HUES6 (cell line): ENCODE measurements at regions not wholly inside any gene's neighbourhood (a gene's known extent, or its start where the extent isn't known, plus 50 kb on each side); places are given as distances from the start of the nearest gene placed in this dataset.

Experiments used
- H3K27ac ChIP-seq: 2 replicates; pipeline ENCODE4 v1.7.0; 2013; ENCODE audit warnings: low read depth, mild to moderate bottlenecking, low read length, inconsistent platforms
- H3K27me3 ChIP-seq: 2 replicates; pipeline ENCODE4 v1.6.1; 2013; ENCODE audit warnings: low read length; ENCODE audit not compliant: control insufficient read depth, insufficient read depth
- H3K36me3 ChIP-seq: 2 replicates; pipeline ENCODE4 v1.6.1; 2013; ENCODE audit warnings: low read length; ENCODE audit not compliant: control insufficient read depth, insufficient read depth
- H3K4me1 ChIP-seq: 2 replicates; pipeline ENCODE4 v1.6.1; 2013; ENCODE audit warnings: low read length; ENCODE audit not compliant: control insufficient read depth, insufficient read depth
- H3K4me3 ChIP-seq: 2 replicates; pipeline ENCODE4 v1.5.1; 2013; ENCODE audit warnings: low read depth, low read length
- H3K9ac ChIP-seq: one replicate; pipeline ENCODE4 v1.6.1; 2013; ENCODE audit warnings: mild to moderate bottlenecking, low read length
- H3K9me3 ChIP-seq: 2 replicates; pipeline ENCODE4 v1.6.1; 2013; ENCODE audit warnings: low read depth, low read length; ENCODE audit not compliant: control insufficient read depth, insufficient read depth

DNA sequence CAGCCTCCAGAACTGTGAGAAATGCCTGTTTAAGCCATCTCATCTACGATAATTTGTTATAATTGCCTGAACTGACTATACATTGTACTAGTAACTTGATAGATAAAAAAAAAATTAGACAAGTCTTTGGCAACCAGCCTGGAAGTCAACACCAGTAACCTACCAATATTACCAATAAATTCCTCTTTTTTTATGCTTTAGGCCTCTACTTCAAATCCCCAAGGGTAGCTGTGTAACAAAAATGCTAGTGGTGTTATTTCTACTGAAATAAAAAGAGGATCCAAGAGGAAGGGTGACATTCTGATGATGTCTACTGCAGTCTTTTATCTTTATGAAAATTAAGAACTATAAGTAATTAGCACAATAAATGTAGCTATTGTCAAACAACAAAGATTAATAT lies 151.7 kb upstream of the SAMSN1 start:
- Histone ChIP-seq H3K9me3 (no peaks in the 10 kb centered on the region), H3K4me3 (no peak overlapping the region), H3K9ac (no peak overlapping the region), H3K36me3 (no peaks in the 10 kb centered on the region), H3K27me3 (no peaks in the 10 kb centered on the region), H3K27ac (no peak overlapping the region), H3K4me1 (no peaks in the 10 kb centered on the region)

DNA sequence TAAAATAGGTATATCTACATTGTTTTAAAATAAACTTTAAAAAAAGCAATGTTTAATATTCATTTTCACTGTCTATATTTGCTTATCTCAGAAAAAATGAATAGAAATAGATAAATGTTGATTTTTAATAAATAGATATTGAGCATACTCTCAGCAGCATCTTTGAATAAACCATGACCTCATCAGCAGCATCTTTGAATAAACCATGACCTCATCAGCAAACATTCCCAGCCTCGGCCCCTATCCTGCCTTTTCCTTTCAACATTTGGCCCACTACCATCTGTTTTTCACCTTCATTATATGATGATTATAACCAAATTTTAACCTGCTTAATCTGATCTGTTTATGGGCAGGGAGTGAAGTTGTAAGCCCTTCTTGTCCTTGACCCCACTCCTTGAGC lies 148.7 kb upstream of the SAMSN1 start:
- H3K36me3 ChIP-seq, result no peaks in the 10 kb centered on the region
- H3K27ac ChIP-seq, result no peak overlapping the region
- no peak overlapping the region for H3K4me3 ChIP-seq
- no peaks in the 10 kb centered on the region for H3K27me3 ChIP-seq
- H3K9me3 ChIP-seq, result no peaks in the 10 kb centered on the region
- H3K9ac ChIP-seq, result no peak overlapping the region
- no peaks in the 10 kb centered on the region; the same call in 1 of the 2 replicates for H3K4me1 ChIP-seq

DNA sequence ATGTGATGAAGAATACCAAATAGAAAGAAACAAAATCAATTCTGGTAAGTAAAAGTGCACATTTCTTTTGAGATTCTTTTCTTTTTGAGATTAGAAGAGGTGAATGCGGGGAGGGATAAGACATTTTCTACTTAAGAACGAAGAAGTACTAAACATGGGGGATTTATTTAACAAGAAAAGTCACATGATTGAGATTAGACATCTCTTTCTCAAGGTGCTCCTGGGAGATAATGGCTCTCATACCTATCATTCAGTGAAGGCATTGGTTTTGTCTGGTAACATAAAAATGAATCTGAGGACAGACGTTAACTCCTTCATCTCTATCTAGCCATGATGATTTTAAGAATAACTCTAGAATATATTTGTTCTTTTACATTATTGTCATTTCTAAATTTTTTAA lies 147.9 kb upstream of the SAMSN1 start:
- Histone ChIP-seq H3K4me1 (no peaks in the 10 kb centered on the region; the same call in 1 of the 2 replicates), H3K9me3 (no peaks in the 10 kb centered on the region), H3K9ac (no peak overlapping the region), H3K27me3 (no peaks in the 10 kb centered on the region), H3K4me3 (no peak overlapping the region), H3K36me3 (no peaks in the 10 kb centered on the region), H3K27ac (no peak overlapping the region)

DNA sequence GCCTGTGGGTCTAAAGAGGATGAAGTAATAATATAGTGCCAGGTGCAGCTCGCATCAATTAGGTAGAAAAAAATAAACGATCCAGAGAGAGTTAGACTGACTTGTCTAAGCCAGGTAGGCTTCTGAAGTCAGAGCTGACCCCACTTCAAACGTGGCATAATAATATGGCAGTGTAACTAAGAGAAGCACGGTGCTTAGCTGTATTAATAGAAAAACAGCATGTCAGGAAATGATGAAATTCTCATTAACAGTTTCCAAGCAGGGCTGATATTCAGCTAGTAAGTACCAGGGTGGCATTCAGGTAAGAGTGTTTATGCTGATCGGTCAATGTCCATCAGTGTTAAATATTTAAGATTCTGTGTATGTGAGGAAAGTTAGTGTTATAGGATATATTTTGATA lies 145.8 kb upstream of the SAMSN1 start:
- H3K4me1 ChIP-seq, result no peaks in the 10 kb centered on the region; the same call in 1 of the 2 replicates
- no peaks in the 10 kb centered on the region for H3K36me3 ChIP-seq
- no peaks in the 10 kb centered on the region for H3K9me3 ChIP-seq
- no peak overlapping the region for H3K9ac ChIP-seq
- H3K4me3 ChIP-seq, result no peak overlapping the region
- H3K27ac ChIP-seq, result no peak overlapping the region
- H3K27me3 ChIP-seq, result no peaks in the 10 kb centered on the region

DNA sequence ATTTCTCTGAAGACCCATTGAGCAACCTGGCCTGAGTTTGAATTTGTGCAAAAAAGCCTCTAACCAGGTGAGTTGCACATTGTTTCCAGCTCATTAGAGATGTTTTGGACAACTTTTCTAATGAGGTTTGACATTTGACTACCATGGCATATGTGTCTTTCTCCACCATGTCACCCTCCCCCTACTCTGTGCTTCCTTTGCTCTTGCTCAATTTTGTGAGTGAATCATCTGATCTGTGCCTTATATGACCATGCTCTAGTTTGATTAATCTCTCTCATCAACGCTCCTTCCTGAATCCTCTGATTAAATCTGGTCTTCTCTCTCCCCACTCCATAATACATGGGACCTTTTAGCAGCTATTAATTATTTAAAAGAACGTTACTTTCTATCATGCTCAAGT lies 144.8 kb upstream of the SAMSN1 start:
- H3K27ac ChIP-seq, result no peak overlapping the region
- no peaks in the 10 kb centered on the region for H3K36me3 ChIP-seq
- H3K4me3 ChIP-seq, result no peak overlapping the region
- H3K27me3 ChIP-seq, result no peaks in the 10 kb centered on the region
- no peaks in the 10 kb centered on the region; the same call in 1 of the 2 replicates for H3K4me1 ChIP-seq
- no peaks in the 10 kb centered on the region for H3K9me3 ChIP-seq
- H3K9ac ChIP-seq, result no peak overlapping the region

DNA sequence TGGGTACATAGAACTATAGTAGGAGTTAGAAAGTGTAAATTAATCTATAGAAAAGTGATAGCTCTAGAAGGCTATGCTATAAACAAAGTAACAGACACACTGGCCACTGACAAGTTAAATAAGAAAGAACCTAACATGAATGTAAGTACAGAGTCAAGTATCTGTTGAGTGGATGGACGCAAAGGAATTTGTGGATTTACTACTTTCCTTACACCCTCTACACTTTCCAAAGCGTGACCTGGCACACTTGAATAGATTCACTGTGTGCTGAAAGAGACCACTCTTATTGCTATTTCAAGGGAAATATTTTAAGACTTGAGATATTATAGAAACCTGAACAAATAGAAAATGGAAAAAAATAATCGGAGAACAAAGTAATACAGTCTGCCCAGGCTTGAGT lies 142.8 kb upstream of the SAMSN1 start:
- Histone ChIP-seq H3K36me3 (no peaks in the 10 kb centered on the region), H3K27me3 (no peaks in the 10 kb centered on the region), H3K27ac (no peak overlapping the region), H3K9ac (no peak overlapping the region), H3K9me3 (no peaks in the 10 kb centered on the region), H3K4me3 (no peak overlapping the region), H3K4me1 (no peaks in the 10 kb centered on the region; the same call in 1 of the 2 replicates)

DNA sequence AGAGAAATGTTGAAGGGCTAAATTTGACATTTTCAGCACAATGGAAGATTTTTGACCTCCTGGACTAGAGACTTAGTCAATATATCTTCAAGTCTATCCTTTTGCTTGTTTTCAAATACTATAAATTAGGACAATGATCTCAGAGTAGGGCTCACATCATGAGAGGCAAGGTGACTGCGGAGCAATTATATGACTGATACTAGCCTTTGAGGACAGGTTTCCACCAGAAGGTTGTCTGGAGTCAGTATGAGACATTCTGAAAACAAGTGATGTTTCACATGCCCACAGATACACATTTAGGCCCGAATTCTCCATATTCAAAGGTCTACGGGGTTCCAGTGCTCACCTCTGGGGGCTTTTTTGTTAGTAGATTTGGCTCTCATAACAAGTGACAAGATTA lies 142.3 kb upstream of the SAMSN1 start:
- H3K27ac ChIP-seq, result no peak overlapping the region
- H3K27me3 ChIP-seq, result no peaks in the 10 kb centered on the region
- no peaks in the 10 kb centered on the region for H3K36me3 ChIP-seq
- H3K9me3 ChIP-seq, result no peaks in the 10 kb centered on the region
- no peaks in the 10 kb centered on the region; the same call in 1 of the 2 replicates for H3K4me1 ChIP-seq
- no peak overlapping the region for H3K9ac ChIP-seq
- no peak overlapping the region for H3K4me3 ChIP-seq

DNA sequence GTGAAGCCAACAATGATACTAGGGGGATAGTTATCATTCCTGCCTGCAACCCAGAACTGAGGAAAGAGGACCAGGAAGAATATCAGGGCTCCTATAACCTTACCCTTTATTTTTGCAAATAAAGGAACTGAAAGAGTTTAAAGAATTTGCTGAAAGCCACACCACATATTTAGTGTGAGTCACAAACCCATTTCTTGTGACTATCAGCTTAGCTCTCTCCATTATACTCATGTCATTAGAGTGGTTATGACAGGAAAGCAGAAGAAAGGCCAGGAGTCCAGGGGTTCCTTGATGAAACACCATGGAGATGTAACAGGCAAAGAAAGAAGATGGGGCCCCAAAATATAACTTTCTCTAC lies 141.1 kb upstream of the SAMSN1 start:
- Histone ChIP-seq H3K9me3 (no peaks in the 10 kb centered on the region), H3K4me3 (no peak overlapping the region), H3K27ac (no peak overlapping the region), H3K4me1 (no peaks in the 10 kb centered on the region; the same call in 1 of the 2 replicates), H3K27me3 (no peaks in the 10 kb centered on the region), H3K36me3 (no peaks in the 10 kb centered on the region), H3K9ac (no peak overlapping the region)

DNA sequence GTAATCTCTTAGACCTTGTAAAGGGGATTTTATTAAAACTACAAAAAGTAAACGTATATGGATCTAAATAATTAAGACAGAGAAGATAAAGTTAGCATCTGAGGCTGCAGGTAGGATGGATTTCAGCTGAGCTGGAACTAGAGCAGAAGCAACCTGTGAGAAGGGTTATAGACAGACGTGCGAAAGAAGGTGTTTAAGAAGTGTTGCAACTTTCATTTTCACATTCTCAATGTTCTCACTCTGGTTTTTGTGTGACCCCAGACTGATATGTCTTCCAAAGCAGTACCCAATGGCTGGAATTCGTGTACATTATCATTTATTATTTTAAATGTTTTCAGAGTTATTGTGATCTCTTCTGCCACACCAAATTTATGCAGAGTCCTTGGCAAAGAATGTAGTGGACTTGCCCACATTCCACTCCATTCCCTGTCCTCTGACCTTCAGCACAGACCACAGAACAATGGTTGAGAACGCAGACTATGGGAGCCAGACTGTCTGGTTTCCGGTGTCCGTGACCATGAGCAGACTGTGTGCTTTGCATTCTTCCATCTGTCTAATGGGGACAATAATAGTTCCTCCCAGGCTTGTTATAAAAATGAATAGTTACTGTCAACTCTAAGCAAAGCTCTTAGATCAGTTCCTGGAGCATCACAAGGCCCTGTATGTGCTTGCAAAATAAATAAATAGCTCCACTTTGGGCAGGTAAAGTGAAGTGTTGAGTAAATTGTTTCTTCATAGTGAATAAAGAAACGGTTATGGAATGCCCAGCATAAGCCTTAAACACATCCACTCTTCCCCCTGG lies 140.6 kb upstream of the SAMSN1 start:
- no peaks in the 10 kb centered on the region; the same call in 1 of the 2 replicates for H3K4me1 ChIP-seq
- H3K9ac ChIP-seq, result no peak overlapping the region
- no peak overlapping the region for H3K4me3 ChIP-seq
- no peaks in the 10 kb centered on the region for H3K27me3 ChIP-seq
- H3K36me3 ChIP-seq, result no peaks in the 10 kb centered on the region
- no peaks in the 10 kb centered on the region for H3K9me3 ChIP-seq
- no peak overlapping the region for H3K27ac ChIP-seq

DNA sequence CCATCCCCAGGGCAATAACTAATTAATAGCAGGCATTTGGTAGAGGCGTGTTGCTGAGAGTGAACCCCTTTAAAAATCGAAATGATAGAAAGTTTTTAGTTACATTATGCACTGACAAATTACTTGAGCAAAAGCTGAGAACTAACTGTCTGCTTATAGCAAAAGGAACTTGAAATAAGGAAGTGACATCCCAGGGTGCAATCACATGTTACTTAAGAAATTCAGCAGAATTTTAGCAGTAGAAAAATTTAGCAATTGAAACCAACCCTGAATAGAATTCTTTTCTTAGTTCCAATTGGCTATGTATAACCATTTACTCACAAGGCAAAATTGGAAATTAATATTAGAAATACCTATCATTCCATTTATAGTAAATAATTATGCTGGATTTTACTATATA lies 139.5 kb upstream of the SAMSN1 start:
- Histone ChIP-seq H3K4me1 (no peaks in the 10 kb centered on the region; the same call in 1 of the 2 replicates), H3K4me3 (no peak overlapping the region), H3K36me3 (no peaks in the 10 kb centered on the region), H3K9ac (no peak overlapping the region), H3K27me3 (no peaks in the 10 kb centered on the region), H3K9me3 (no peaks in the 10 kb centered on the region), H3K27ac (no peak overlapping the region)

DNA sequence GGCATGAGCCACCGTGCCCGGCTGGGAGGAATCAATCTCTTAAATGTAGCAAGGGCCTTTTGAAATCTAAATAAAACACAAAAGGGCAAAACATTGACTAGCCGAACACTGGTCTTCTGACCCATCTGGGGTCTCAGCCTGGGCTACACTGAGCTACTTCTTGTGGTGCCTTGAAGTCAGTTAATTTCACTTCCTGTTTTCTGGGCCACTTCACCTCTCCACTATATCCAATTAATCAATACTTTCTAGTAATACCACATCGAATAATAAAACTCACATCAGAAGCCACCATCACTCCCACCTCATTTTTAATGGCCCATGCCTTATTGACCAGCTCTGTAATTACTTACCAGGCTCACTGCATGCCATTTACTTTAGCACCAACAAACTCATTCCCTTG lies 138.0 kb upstream of the SAMSN1 start:
- Histone ChIP-seq H3K36me3 (no peaks in the 10 kb centered on the region), H3K9ac (no peak overlapping the region), H3K27me3 (no peaks in the 10 kb centered on the region), H3K4me1 (no peaks in the 10 kb centered on the region), H3K4me3 (no peak overlapping the region), H3K27ac (no peak overlapping the region), H3K9me3 (no peaks in the 10 kb centered on the region)
